GM19240 (cell line): ENCODE measurements at regions not wholly inside any gene's neighbourhood (a gene's known extent, or its start where the extent isn't known, plus 50 kb on each side); places are given as distances from the start of the nearest gene placed in this dataset.

Source experiments
- DNase-seq: peaks from one replicate; pipeline ENCODE4 v3.0.0; 2011; ENCODE audit warnings: low spot score; ENCODE audit not compliant: insufficient read length

GRCh38 chr15:91471468-91471867, 371.4 kb downstream of the SV2B start:
- no peak for DNase-seq

DNA sequence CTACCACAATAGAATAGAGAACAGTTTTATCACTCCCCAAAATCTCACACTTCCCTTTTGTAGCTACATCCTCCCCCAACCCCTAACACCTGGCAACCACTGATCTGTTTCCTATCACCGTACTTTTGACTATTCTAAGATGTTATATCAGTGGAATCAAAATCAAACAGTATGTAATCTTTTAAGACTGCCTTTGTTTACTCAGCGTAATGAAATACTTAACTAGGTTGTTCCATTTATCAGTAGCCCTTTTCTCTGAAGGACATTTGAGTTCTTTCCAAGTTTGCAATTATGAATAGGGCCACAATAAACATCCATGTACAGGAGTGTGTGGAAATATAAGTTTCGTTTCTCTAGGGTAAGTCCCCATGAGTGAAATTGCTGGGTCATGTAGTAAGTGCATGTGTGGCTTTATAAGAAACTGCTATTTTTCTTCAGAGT, 372.3 kb downstream of the SV2B start:
- DNase-seq = no peak

GRCh38 chr15:91473894-91474545, 374.0 kb downstream of the SV2B start:
- no peak for DNase-seq

- no peak for DNase-seq
Measured at GRCh38 chr15:91476861-91477260, 376.6 kb upstream of the SLCO3A1 start.

GRCh38 chr15:91478717-91479191, 374.8 kb upstream of the SLCO3A1 start:
- no peak for DNase-seq

- DNase-seq = no peak
Measured at GRCh38 chr15:91480426-91480825, 373.1 kb upstream of the SLCO3A1 start.

DNA sequence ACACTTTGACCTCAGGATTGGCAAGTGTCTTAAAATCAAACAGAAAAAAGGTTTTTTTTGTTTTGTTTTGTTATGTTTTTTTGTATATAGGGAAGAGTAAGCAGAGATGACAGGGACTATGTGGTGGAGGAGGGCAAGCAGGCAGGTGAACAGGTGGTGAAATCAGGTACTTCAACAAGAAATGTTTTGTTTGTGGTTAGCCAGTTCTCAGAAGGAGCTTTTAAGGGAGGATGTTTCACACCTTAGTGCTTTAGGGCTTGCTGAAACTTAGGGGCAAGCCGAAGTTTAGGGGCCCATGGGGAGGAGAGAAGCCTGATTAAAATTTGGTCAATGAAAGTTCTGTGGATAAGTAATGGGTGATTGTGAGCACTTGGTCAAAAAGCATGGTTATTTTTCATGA, 370.7 kb upstream of the SLCO3A1 start:
- no peak for DNase-seq

GRCh38 chr15:91484141-91484540, 369.4 kb upstream of the SLCO3A1 start:
- DNase-seq = no peak

GRCh38 chr15:91488452-91488851, 365.1 kb upstream of the SLCO3A1 start:
- DNase-seq = no peak

DNA sequence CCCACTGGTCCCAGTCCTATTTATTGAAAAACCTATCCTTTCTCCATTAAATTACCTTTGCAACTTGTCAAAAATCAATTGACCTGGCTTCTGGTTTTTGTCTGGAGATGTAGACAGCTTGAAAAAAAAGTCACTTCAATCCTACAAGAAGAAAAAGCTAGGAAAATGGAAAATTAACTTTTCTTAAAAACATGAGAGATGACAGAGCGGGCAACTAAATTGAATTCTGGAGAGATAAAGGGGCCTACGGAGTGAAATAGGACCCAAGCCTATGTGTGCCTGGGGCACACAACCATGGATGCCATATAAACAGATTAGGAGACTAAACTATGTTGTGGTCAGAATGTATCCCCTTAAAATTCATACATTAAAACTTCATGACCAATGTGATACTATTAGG, 363.3 kb upstream of the SLCO3A1 start:
- no peak for DNase-seq

DNA sequence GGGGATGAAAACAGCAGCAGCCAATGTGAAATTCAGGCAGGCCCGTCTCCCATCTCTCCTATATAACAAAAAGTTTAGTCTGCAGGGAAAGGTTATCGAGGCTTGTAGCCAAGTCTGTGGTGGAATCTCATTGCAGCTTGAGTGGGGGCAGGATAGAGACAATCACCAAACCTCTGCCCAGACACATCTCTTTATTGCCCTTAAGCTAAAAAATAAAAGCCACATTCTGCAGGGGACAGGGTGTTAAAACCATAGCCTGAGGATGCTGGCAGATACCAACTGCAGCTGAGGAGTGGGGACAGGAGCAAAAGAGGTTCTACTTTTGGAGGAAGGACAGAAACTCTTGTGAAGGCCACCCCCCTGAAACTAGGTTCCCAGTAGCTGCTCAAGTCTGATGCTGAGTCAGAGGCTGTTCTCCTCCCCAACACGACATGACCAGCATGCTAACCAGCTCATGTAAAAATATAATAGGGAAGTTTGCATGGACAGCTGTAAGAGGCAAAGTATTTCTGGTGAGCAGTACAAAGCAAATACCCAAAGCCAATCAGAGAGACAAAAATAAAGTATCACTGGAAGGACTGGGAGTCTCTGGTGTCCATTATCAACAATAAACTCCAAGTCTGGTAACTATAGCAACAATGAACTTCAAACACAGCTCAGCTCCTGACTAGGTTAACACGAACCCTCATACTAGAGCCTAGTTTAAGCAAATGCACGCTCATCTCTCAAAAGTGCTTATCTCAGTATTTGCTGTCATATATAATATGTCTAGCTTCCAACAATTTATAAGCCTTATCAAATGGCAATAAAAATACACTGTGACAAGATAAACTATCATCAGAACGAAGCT, 362.2 kb upstream of the SLCO3A1 start:
- no peak for DNase-seq

- DNase-seq = no peak
Measured at GRCh38 chr15:91496754-91497691, 356.5 kb upstream of the SLCO3A1 start.

GRCh38 chr15:91498046-91498748, 355.3 kb upstream of the SLCO3A1 start:
- DNase-seq = no peak

DNA sequence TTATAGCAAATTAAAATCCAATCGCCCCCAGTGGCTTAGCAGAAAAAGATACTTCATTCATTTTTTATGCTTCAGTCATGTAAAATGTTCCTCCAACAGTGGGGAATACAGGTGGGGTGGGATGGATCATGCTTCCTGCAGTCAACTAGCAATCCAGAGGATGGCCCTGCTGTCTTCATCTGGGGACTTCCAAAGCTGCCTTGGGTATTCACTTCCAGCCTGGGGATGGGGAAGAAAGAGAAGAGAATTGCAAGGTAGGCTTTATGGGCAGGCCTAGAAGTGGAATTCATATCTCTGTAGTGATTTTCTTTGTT, 354.8 kb upstream of the SLCO3A1 start:
- no peak for DNase-seq

DNA sequence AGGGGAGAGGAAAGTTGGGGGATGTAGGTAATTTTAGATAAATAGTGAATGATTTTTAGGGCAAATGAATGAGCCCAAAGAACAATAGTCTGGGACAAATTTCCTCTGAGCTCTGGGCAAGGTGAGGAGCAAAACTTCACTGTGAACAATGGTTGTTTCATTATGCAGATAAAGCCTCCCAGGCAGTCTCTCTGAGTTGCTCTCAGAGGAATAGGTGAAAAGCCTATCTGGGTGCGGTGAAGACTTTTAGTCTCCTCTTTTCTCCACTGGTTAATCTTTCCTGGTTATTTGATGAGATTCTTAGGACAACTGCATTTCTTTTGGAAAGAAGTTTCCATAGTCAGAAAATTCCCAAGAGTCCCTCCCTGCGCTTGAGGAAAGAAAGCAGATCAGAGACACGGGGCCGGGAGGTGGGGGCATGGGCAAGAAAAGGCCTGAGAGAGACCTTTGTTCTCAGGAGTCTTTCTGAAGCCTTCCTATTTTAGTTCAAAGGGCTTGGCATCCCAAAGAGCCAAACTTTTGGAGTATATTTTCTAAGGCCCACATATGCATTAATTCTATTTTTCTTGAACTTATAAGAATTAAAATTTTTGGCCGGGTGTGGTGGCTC, 353.6 kb upstream of the SLCO3A1 start:
- DNase-seq = no peak

GRCh38 chr15:91508633-91509032, 344.9 kb upstream of the SLCO3A1 start:
- no peak for DNase-seq

- no peak for DNase-seq
Measured at GRCh38 chr15:91514147-91514546, 339.4 kb upstream of the SLCO3A1 start.

GRCh38 chr15:91515188-91515754, 338.2 kb upstream of the SLCO3A1 start:
- no peak for DNase-seq

- no peak for DNase-seq
Measured at GRCh38 chr15:91516866-91517265, 336.6 kb upstream of the SLCO3A1 start.

DNA sequence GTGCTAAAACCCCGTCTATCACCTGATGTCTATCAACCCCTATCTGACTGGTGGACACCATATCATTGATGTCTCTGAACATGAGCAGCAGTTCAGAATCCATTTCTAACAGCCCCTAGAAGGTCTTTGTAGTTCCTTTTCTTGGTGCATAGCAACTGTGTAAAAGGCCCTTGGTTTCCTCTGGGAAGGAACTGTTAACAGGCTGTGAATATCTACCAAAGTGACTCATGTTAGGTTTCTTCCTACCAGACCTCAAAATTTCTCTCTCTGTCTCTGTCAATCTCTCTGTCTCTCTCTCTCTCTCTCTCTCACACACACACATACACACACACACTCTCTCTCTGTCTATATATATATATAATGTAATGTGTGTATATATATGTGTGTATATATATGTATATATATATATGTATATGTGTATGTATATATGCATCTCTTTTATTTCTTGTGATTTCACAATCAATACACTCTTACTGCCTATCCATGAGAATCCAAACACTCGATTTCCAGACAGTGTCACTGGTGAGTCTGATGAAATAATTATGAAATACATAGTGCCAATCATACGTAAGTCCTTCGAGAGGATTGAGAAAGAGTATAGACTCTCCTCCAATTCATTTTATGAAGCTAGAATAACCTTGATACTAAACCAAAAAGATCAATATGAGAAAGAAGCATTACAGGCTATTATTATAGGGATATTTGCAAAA, 335.9 kb upstream of the SLCO3A1 start:
- no peak for DNase-seq
